ENCODE measurements at regions not wholly inside any gene's neighbourhood (a gene's known extent, or its start where the extent isn't known, plus 50 kb on each side); places are given as distances from the start of the nearest gene placed in this dataset.

DNA sequence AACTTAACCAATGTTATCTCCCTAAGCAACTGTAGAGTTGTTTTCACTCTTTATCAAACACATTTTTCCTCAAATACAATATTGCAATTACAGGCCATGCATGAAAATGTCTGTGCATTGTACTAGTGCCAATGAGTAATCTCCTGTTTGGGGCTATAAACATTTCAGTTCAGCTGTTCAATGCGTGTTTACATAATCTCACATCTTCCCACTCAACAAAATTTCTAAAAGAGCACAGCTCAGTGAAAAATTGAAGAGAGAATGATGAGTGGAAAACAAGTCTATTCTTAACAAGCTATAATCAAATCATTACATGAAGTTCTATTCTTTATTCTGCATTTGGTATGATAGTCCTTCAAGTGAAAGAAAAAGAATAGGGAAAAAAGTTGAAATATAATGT, 780.5 kb upstream of the CDH9 start:
- no peak for ATAC-seq
- Mint-ChIP-seq H3K4me1 (no peaks in the 10 kb centered on the region), H3K9me3 (no peaks in the 10 kb centered on the region), H3K27ac (no peak overlapping the region), H3K27me3 (ENCODE audit: insufficient read depth, low read depth, poor library complexity) (no peaks in the 10 kb centered on the region), H3K4me3 (no peak overlapping the region), H3K36me3 (ENCODE audit: low read depth) (no peaks in the 10 kb centered on the region)
- TF ChIP-seq, protein P1, sequence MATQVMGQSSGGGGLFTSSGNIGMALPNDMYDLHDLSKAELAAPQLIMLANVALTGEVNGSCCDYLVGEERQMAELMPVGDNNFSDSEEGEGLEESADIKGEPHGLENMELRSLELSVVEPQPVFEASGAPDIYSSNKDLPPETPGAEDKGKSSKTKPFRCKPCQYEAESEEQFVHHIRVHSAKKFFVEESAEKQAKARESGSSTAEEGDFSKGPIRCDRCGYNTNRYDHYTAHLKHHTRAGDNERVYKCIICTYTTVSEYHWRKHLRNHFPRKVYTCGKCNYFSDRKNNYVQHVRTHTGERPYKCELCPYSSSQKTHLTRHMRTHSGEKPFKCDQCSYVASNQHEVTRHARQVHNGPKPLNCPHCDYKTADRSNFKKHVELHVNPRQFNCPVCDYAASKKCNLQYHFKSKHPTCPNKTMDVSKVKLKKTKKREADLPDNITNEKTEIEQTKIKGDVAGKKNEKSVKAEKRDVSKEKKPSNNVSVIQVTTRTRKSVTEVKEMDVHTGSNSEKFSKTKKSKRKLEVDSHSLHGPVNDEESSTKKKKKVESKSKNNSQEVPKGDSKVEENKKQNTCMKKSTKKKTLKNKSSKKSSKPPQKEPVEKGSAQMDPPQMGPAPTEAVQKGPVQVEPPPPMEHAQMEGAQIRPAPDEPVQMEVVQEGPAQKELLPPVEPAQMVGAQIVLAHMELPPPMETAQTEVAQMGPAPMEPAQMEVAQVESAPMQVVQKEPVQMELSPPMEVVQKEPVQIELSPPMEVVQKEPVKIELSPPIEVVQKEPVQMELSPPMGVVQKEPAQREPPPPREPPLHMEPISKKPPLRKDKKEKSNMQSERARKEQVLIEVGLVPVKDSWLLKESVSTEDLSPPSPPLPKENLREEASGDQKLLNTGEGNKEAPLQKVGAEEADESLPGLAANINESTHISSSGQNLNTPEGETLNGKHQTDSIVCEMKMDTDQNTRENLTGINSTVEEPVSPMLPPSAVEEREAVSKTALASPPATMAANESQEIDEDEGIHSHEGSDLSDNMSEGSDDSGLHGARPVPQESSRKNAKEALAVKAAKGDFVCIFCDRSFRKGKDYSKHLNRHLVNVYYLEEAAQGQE (IDR thresholded peaks at IDR 0.05; ENCODE audit: unreplicated experiment): no peak
- TF ChIP-seq JUNB (IDR thresholded peaks at IDR 0.05; ENCODE audit: unreplicated experiment): no peak
- TF ChIP-seq, protein P2, sequence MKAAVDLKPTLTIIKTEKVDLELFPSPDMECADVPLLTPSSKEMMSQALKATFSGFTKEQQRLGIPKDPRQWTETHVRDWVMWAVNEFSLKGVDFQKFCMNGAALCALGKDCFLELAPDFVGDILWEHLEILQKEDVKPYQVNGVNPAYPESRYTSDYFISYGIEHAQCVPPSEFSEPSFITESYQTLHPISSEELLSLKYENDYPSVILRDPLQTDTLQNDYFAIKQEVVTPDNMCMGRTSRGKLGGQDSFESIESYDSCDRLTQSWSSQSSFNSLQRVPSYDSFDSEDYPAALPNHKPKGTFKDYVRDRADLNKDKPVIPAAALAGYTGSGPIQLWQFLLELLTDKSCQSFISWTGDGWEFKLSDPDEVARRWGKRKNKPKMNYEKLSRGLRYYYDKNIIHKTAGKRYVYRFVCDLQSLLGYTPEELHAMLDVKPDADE (IDR thresholded peaks at IDR 0.05): no peak
- TF ChIP-seq, protein P3, sequence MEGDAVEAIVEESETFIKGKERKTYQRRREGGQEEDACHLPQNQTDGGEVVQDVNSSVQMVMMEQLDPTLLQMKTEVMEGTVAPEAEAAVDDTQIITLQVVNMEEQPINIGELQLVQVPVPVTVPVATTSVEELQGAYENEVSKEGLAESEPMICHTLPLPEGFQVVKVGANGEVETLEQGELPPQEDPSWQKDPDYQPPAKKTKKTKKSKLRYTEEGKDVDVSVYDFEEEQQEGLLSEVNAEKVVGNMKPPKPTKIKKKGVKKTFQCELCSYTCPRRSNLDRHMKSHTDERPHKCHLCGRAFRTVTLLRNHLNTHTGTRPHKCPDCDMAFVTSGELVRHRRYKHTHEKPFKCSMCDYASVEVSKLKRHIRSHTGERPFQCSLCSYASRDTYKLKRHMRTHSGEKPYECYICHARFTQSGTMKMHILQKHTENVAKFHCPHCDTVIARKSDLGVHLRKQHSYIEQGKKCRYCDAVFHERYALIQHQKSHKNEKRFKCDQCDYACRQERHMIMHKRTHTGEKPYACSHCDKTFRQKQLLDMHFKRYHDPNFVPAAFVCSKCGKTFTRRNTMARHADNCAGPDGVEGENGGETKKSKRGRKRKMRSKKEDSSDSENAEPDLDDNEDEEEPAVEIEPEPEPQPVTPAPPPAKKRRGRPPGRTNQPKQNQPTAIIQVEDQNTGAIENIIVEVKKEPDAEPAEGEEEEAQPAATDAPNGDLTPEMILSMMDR (conservative IDR thresholded peaks at IDR 0.05; ENCODE audit: low read depth in 2 of 2): no peak
- no peak for TF ChIP-seq EZH2 (IDR thresholded peaks at IDR 0.05; ENCODE audit: low read depth, unreplicated experiment)
- TF ChIP-seq POLR2AphosphoS5 (IDR thresholded peaks at IDR 0.05; ENCODE audit: low read depth): no peak
- no peak for TF ChIP-seq ZNF114 (CRISPR knock-in tag; IDR thresholded peaks at IDR 0.05)
- TF ChIP-seq, protein P4, sequence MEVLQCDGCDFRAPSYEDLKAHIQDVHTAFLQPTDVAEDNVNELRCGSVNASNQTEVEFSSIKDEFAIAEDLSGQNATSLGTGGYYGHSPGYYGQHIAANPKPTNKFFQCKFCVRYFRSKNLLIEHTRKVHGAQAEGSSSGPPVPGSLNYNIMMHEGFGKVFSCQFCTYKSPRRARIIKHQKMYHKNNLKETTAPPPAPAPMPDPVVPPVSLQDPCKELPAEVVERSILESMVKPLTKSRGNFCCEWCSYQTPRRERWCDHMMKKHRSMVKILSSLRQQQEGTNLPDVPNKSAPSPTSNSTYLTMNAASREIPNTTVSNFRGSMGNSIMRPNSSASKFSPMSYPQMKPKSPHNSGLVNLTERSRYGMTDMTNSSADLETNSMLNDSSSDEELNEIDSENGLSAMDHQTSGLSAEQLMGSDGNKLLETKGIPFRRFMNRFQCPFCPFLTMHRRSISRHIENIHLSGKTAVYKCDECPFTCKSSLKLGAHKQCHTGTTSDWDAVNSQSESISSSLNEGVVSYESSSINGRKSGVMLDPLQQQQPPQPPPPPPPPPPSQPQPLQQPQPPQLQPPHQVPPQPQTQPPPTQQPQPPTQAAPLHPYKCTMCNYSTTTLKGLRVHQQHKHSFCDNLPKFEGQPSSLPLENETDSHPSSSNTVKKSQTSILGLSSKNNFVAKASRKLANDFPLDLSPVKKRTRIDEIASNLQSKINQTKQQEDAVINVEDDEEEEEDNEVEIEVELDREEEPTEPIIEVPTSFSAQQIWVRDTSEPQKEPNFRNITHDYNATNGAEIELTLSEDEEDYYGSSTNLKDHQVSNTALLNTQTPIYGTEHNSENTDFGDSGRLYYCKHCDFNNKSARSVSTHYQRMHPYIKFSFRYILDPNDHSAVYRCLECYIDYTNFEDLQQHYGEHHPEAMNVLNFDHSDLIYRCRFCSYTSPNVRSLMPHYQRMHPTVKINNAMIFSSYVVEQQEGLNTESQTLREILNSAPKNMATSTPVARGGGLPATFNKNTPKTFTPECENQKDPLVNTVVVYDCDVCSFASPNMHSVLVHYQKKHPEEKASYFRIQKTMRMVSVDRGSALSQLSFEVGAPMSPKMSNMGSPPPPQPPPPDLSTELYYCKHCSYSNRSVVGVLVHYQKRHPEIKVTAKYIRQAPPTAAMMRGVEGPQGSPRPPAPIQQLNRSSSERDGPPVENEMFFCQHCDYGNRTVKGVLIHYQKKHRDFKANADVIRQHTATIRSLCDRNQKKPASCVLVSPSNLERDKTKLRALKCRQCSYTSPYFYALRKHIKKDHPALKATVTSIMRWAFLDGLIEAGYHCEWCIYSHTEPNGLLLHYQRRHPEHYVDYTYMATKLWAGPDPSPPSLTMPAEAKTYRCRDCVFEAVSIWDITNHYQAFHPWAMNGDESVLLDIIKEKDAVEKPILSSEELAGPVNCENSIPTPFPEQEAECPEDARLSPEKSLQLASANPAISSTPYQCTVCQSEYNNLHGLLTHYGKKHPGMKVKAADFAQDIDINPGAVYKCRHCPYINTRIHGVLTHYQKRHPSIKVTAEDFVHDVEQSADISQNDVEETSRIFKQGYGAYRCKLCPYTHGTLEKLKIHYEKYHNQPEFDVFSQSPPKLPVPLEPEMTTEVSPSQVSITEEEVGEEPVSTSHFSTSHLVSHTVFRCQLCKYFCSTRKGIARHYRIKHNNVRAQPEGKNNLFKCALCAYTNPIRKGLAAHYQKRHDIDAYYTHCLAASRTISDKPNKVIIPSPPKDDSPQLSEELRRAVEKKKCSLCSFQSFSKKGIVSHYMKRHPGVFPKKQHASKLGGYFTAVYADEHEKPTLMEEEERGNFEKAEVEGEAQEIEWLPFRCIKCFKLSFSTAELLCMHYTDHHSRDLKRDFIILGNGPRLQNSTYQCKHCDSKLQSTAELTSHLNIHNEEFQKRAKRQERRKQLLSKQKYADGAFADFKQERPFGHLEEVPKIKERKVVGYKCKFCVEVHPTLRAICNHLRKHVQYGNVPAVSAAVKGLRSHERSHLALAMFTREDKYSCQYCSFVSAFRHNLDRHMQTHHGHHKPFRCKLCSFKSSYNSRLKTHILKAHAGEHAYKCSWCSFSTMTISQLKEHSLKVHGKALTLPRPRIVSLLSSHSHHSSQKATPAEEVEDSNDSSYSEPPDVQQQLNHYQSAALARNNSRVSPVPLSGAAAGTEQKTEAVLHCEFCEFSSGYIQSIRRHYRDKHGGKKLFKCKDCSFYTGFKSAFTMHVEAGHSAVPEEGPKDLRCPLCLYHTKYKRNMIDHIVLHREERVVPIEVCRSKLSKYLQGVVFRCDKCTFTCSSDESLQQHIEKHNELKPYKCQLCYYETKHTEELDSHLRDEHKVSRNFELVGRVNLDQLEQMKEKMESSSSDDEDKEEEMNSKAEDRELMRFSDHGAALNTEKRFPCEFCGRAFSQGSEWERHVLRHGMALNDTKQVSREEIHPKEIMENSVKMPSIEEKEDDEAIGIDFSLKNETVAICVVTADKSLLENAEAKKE (CRISPR knock-in tag; IDR thresholded peaks at IDR 0.05): no peak
- TF ChIP-seq EZH2phosphoT487 (IDR thresholded peaks at IDR 0.05; ENCODE audit: unreplicated experiment): no peak
- no peak for TF ChIP-seq STAT1 (IDR thresholded peaks at IDR 0.05; ENCODE audit: unreplicated experiment)
- TF ChIP-seq CREB1 (CRISPR knock-in tag; IDR thresholded peaks at IDR 0.05; ENCODE audit: low read depth): no peak
- Histone ChIP-seq H3K4me2 (no peak overlapping the region), H3K27me3 (ENCODE audit: insufficient read depth) (no peaks in the 10 kb centered on the region), H3K4me3 (no peak overlapping the region), H3K4me1 (ENCODE audit: insufficient read depth) (no peaks in the 10 kb centered on the region), H3K27ac (ENCODE audit: low read depth) (no peak overlapping the region), H4K20me1 (replicated peaks; ENCODE audit: insufficient read depth) (no peaks in the 10 kb centered on the region), H3K79me2 (replicated peaks; ENCODE audit: insufficient read depth) (no peaks in the 10 kb centered on the region), H3F3A (replicated peaks; ENCODE audit: low read depth) (no peaks in the 10 kb centered on the region), H3K36me3 (ENCODE audit: insufficient read depth) (no peaks in the 10 kb centered on the region), H3K9me2 (ENCODE audit: insufficient read depth) (no peaks in the 10 kb centered on the region), H2AFZ (no peak overlapping the region)
- no peak for DNase-seq (ENCODE audit: low spot score)

Data from GM23338 (cell line).